ENCODE measurements at regions not wholly inside any gene's neighbourhood (a gene's known extent, or its start where the extent isn't known, plus 50 kb on each side); places are given as distances from the start of the nearest gene placed in this dataset.

DNA sequence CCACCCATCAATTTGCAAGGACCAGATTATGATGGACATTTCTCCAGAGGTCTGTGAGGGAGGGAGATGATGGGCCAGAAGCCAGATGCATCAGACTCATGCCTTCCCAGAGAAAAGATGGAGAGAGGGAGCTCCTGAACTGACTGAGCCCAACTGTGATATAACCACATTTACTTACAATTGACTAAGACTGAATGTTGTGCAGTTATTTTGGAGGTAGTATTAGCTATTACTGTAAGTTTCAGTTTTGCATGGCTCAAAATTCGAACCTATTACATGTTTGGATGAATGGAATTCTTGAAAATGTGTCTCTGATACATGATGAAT lies 211.1 kb upstream of the SFSWAP start:
- TF ChIP-seq, protein P1, sequence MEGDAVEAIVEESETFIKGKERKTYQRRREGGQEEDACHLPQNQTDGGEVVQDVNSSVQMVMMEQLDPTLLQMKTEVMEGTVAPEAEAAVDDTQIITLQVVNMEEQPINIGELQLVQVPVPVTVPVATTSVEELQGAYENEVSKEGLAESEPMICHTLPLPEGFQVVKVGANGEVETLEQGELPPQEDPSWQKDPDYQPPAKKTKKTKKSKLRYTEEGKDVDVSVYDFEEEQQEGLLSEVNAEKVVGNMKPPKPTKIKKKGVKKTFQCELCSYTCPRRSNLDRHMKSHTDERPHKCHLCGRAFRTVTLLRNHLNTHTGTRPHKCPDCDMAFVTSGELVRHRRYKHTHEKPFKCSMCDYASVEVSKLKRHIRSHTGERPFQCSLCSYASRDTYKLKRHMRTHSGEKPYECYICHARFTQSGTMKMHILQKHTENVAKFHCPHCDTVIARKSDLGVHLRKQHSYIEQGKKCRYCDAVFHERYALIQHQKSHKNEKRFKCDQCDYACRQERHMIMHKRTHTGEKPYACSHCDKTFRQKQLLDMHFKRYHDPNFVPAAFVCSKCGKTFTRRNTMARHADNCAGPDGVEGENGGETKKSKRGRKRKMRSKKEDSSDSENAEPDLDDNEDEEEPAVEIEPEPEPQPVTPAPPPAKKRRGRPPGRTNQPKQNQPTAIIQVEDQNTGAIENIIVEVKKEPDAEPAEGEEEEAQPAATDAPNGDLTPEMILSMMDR (IDR thresholded peaks at IDR 0.05; ENCODE audit: control insufficient read depth, extremely low read depth, insufficient read depth) = no peak
- no peak overlapping the region for H3K4me3 ChIP-seq (ENCODE audit: low read depth, low read length)
- no peak for DNase-seq (ENCODE audit: low read depth)

DNA sequence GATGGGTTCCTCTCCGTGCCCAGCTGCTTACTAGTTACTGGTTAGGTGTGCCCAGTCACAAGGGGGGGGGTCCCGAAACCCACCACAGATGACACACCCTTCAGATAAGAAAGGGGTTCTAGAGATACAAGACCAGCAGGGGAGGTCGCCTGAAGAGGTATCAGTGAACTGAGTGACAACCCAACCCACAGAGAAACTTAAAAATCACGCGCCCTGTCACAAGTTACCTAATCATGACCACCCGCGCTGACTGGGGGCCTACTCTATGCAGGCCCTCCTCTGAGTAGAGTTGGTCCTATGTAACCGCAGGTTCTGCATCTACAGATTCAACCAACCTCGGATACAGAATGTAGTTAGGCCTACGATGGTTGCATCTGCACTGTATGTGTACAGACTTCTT lies 210.3 kb upstream of the SFSWAP start:
- H3K4me3 ChIP-seq (ENCODE audit: low read depth, low read length) = no peak overlapping the region
- DNase-seq (ENCODE audit: low read depth) = no peak
- TF ChIP-seq, protein P1 (IDR thresholded peaks at IDR 0.05; ENCODE audit: control insufficient read depth, extremely low read depth, insufficient read depth) = no peak

DNA sequence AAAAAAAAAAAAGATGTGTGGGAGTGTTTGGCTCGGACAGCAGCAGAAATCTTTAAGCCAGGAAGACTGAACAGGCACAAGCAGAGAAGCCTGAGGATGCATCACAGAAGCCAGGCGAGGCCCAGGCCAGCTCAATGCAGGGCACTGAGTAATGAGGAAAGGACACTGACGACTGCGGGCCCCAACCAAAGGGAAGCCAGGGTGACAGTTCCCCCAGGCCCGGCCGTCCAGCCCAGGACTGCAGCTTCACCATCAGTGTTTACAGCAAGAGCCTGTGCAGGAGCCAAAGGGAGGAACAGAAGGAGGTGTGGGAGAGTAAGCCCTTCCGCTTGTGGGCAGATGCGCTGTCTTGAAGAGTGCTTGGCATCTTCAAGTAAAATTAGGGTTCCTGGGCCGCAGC lies 205.3 kb upstream of the SFSWAP start:
- no peak for DNase-seq (ENCODE audit: low read depth)
- no peak overlapping the region for H3K4me3 ChIP-seq (ENCODE audit: low read depth, low read length)
- TF ChIP-seq, protein P1 (IDR thresholded peaks at IDR 0.05; ENCODE audit: control insufficient read depth, extremely low read depth, insufficient read depth) = no peak

DNA sequence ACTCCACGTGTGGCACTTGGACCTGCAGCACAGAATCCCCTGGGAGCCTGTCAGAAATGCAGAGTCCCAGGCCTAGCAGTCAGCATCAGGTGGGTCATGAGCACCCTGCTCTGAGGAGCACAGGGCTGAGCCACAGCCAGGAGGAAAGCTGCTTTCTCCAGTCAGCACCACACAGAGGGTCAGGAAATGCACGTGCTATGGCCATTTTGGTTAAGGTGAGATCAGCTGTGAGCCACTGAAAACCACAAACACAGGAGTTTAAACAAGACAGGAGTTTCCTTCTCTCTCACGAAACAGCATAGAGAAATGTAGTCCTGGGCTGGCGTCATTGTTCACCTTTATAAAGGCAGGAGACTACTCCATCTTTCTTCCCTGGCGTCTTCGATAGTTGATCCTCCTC lies 204.5 kb upstream of the SFSWAP start:
- TF ChIP-seq, protein P1 (IDR thresholded peaks at IDR 0.05; ENCODE audit: control insufficient read depth, extremely low read depth, insufficient read depth) = no peak

DNA sequence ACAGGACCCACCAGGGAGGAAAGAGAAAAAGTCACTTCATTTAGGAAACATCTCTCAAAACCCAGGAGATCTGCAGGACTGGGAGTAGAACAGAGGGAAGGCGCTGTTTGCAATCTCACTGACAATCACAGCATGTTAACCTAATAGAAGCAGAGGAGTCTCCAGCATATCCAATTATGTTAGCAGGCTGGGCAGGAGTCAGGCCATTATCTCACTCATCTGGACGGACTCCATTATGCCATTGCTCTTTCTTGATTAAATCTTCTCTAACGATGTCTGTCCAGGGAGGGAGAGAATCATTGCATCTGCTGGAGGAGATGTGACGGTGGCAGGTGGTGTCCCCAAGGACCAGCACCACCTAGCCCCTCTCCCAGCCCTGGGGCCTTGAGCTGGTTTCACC lies 203.8 kb upstream of the SFSWAP start:
- no peak overlapping the region for H3K4me3 ChIP-seq (ENCODE audit: low read depth, low read length)
- no peak for DNase-seq (ENCODE audit: low read depth)
- TF ChIP-seq, protein P1 (IDR thresholded peaks at IDR 0.05; ENCODE audit: control insufficient read depth, extremely low read depth, insufficient read depth) = no peak

More for the DNA sequence above, 204.5 kb upstream of the SFSWAP start:
- no peak for DNase-seq (ENCODE audit: low read depth)
- no peak overlapping the region for H3K4me3 ChIP-seq (ENCODE audit: low read depth, low read length)

DNA sequence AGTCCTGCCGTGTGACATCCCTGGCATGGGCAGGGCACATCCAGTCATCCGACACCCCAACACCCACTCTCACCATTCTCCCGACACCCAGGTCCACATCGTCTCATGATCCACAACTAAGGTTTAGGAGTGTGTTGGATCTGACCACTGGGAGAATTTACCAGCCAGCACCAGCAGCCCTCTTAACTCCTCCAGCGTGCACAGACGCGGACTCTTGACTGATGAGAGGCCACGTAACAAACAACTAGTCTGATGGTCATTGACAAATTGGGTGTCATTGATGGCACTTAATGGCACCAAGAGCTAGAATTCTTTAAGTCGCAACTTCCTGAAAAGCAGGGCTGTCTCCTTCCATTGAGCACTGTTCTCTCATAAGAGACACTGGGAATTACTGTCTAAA lies 203.0 kb upstream of the SFSWAP start:
- H3K4me3 ChIP-seq (ENCODE audit: low read depth, low read length) = no peak overlapping the region
- DNase-seq (ENCODE audit: low read depth) = no peak
- TF ChIP-seq, protein P1 (IDR thresholded peaks at IDR 0.05; ENCODE audit: control insufficient read depth, extremely low read depth, insufficient read depth) = no peak

DNA sequence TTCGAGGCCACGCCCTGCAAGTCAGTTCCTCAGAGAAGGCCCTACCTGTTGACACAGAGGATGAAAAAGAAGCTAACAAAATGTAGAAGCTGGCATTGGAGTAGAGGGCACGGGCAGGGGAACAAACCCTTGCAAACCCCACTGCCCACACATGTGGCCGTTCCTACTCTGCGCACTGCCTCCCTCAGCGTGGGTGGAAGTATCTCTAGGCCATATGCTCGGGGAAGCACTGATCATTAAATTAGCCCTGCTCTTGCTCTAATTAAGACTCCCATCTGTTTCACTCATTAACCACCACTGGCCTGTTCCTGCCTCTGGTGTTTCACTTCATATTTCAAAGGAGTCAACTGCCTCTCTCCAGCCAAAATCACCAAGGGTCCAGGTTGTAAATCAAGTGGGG lies 201.2 kb upstream of the SFSWAP start:
- no peak overlapping the region for H3K4me3 ChIP-seq (ENCODE audit: low read depth, low read length)
- TF ChIP-seq, protein P1 (IDR thresholded peaks at IDR 0.05; ENCODE audit: control insufficient read depth, extremely low read depth, insufficient read depth) = no peak
- DNase-seq (ENCODE audit: low read depth) = no peak

Measured in LNCaP clone FGC (cell line).